HFFc6 (cell line): ENCODE measurements at regions not wholly inside any gene's neighbourhood (a gene's known extent, or its start where the extent isn't known, plus 50 kb on each side); places are given as distances from the start of the nearest gene placed in this dataset.

Experiments
- DNase-seq: peaks from one replicate; pipeline ENCODE4 v3.0.0-alpha.2; 2018
- H3K27ac Mint-ChIP-seq: 2 replicates; pipeline ENCODE4 v1.8.0; 2020; ENCODE audit warnings: mild to moderate bottlenecking, mixed read lengths
- H3K27me3 Mint-ChIP-seq: 2 replicates; pipeline ENCODE4 v1.8.0; 2021; ENCODE audit warnings: mild to moderate bottlenecking, moderate library complexity, mixed read lengths; ENCODE audit not compliant: insufficient read depth
- H3K36me3 Mint-ChIP-seq: 2 replicates; pipeline ENCODE4 v1.8.0; 2021; ENCODE audit warnings: low read depth, mixed read lengths
- H3K4me1 Mint-ChIP-seq: 2 replicates; pipeline ENCODE4 v1.8.0; 2020; ENCODE audit warnings: low read depth, mixed read lengths
- H3K4me3 Mint-ChIP-seq: 2 replicates; pipeline ENCODE4 v1.8.0; 2020; ENCODE audit warnings: mild to moderate bottlenecking, moderate library complexity, mixed read lengths
- H3K9me3 Mint-ChIP-seq: 2 replicates; pipeline ENCODE4 v1.8.0; 2020; ENCODE audit warnings: mild to moderate bottlenecking, mixed read lengths
- CTCF ChIP-seq: fragments of 200-600 bp; sonication (generic); IDR thresholded peaks from 2 replicates; pipeline ENCODE4 v1.5.0; 2021; ENCODE audit warnings: antibody characterized with exemption, mild to moderate bottlenecking

GRCh38 chr4:62327612-62328297 lies 1127.6 kb downstream of the ADGRL3 start:
- H3K4me3 Mint-ChIP-seq, result no peak overlapping the region
- H3K27me3 Mint-ChIP-seq, result no peaks in the 10 kb centered on the region
- H3K9me3 Mint-ChIP-seq, result peaks cover 20% of the 10 kb centered on the region
- TF ChIP-seq CTCF, result no peak
- H3K36me3 Mint-ChIP-seq, result no peaks in the 10 kb centered on the region
- no peaks in the 10 kb centered on the region for H3K4me1 Mint-ChIP-seq
- no peak overlapping the region for H3K27ac Mint-ChIP-seq
- no peak for DNase-seq

- DNase-seq, result no peak
- no peak for TF ChIP-seq CTCF
- Mint-ChIP-seq H3K4me3 (no peak overlapping the region), H3K27ac (no peak overlapping the region), H3K4me1 (no peaks in the 10 kb centered on the region), H3K27me3 (no peaks in the 10 kb centered on the region), H3K36me3 (no peaks in the 10 kb centered on the region), H3K9me3 (peaks cover 21% of the 10 kb centered on the region)
Observed at GRCh38 chr4:62324215-62324614, 1124.1 kb downstream of the ADGRL3 start.

DNA sequence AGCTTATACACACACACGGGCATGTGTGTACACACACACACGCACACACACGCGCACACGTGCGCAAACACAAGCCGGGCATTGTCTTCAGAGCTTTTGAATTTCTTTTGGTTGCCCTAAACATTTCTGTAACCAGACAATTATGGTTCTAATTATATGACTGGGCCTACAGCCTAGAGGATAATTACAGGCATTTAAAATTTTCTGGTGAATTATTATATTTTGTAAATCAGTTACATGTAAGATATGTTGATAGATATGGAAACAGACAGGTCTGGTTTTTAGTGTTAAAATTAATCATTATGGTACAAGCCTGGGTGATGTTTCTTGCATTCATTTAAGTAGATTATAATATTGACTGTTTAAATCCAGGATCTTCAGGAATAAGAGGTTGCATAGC lies 1120.5 kb downstream of the ADGRL3 start:
- Mint-ChIP-seq H3K27ac (no peak overlapping the region), H3K27me3 (no peaks in the 10 kb centered on the region), H3K4me3 (no peak overlapping the region), H3K9me3 (peaks cover 34% of the 10 kb centered on the region), H3K36me3 (no peaks in the 10 kb centered on the region), H3K4me1 (no peaks in the 10 kb centered on the region)
- no peak for DNase-seq
- no peak for TF ChIP-seq CTCF

- H3K27ac Mint-ChIP-seq, result no peak overlapping the region
- H3K27me3 Mint-ChIP-seq, result no peaks in the 10 kb centered on the region
- H3K9me3 Mint-ChIP-seq, result peaks cover 36% of the 10 kb centered on the region
- DNase-seq, result no peak
- TF ChIP-seq CTCF, result no peak
- H3K4me3 Mint-ChIP-seq, result no peak overlapping the region
- no peaks in the 10 kb centered on the region for H3K4me1 Mint-ChIP-seq
- H3K36me3 Mint-ChIP-seq, result peaks cover 8% of the 10 kb centered on the region
Observed at GRCh38 chr4:62302710-62303109, 1102.6 kb downstream of the ADGRL3 start.

GRCh38 chr4:62301500-62301899 lies 1101.4 kb downstream of the ADGRL3 start:
- H3K9me3 Mint-ChIP-seq, result peaks cover 36% of the 10 kb centered on the region
- H3K4me1 Mint-ChIP-seq, result no peaks in the 10 kb centered on the region
- no peak overlapping the region for H3K4me3 Mint-ChIP-seq
- peaks cover 8% of the 10 kb centered on the region for H3K36me3 Mint-ChIP-seq
- no peak overlapping the region for H3K27ac Mint-ChIP-seq
- TF ChIP-seq CTCF, result no peak
- H3K27me3 Mint-ChIP-seq, result no peaks in the 10 kb centered on the region
- no peak for DNase-seq
